K562 (cell line): ENCODE measurements at regions not wholly inside any gene's neighbourhood (a gene's known extent, or its start where the extent isn't known, plus 50 kb on each side); places are given as distances from the start of the nearest gene placed in this dataset.

Source experiments
- ATAC-seq: fragments of 200-7000 bp; cut with Tn5 transposase; 3 replicates; pipeline ENCODE4 v1.9.1; 2020; ENCODE audit warnings: moderate library complexity
- BruUV-seq: library from RNA; stranded (reverse); fragments of 400-500 nt; replicated peaks from 2 replicates; lab custom pipeline; 2021; lab: Mats Ljungman, UMichigan
- CTCF ChIA-PET: fragments of 300-600 bp; formaldehyde crosslinking; extraction: SDS; loops from one replicate; lab custom pipeline; 2021; ENCODE audit warnings: low intra/inter-chr PET ratio; lab: Yijun Ruan, JAX
- POLR2A ChIA-PET: fragments of 300-600, 350-650 bp; sonication (Branson Sonifier 250); formaldehyde crosslinking; extraction: SDS; loops from one replicate; lab custom pipeline; 2021; ENCODE audit warnings: antibody characterized with exemption, inconsistent platforms; lab: Yijun Ruan, JAX
- DNase-seq, 4 experiments: peaks; one replicate each; pipeline versions ENCODE4 v3.0.0 to v3.0.0-alpha.2; 2011 to 2018; ENCODE audit warnings: low spot score in 3 of 4, mixed read lengths in 3 of 4; ENCODE audit errors: extremely low read depth in 1 of 4
- FAIRE-seq: peaks from 2 replicates; lab custom pipeline; 2011; peaks lifted over from hg19 to GRCh38; lab: Jason Lieb, UNC
- H2AFZ ChIP-seq: 2 replicates; pipeline ENCODE4 v1.6.0; 2011; ENCODE audit warnings: low read depth, low read length, control low read depth, inconsistent platforms
- H3K27ac ChIP-seq: fragments of 200-600 bp; 3 replicates; pipeline ENCODE4 v1.8.0; 2011; ENCODE audit warnings: low read depth, mild to moderate bottlenecking, control low read depth, inconsistent platforms, low read length, moderate library complexity, mixed read lengths; ENCODE audit errors: extremely low read depth
- H3K27me3 ChIP-seq, 2 experiments: fragments of 300-600 bp in 1 of 2; 2 replicates in 1 of 2; 3 replicates in 1 of 2; pipeline versions ENCODE4 v1.6.0 to v1.8.0; 2011; ENCODE audit warnings: inconsistent platforms in 2 of 2, low read length in 2 of 2, mild to moderate bottlenecking in 1 of 2, mixed read lengths in 1 of 2, moderate library complexity in 1 of 2; ENCODE audit not compliant: control insufficient read depth in 2 of 2, insufficient read depth in 2 of 2
- H3K36me3 ChIP-seq: fragments of 300-600 bp; 3 replicates; pipeline ENCODE4 v1.8.0; 2011; ENCODE audit warnings: mild to moderate bottlenecking, low read length, inconsistent platforms; ENCODE audit not compliant: control insufficient read depth, insufficient read depth
- H3K4me1 ChIP-seq, 2 experiments: fragments of 200-600 bp in 1 of 2; replicated peaks in 1 of 2; 2 replicates in 1 of 2; 3 replicates in 1 of 2; pipeline versions ENCODE4 v1.5.1 to v1.8.0; 2011; ENCODE audit warnings: inconsistent platforms in 2 of 2, low read length in 2 of 2, mild to moderate bottlenecking in 1 of 2, mixed read lengths in 1 of 2, moderate library complexity in 1 of 2; ENCODE audit not compliant: control insufficient read depth in 2 of 2, insufficient read depth in 2 of 2
- H3K4me2 ChIP-seq: 2 replicates; pipeline ENCODE4 v1.6.1; 2011; ENCODE audit warnings: low read length, control low read depth, inconsistent platforms, mixed read lengths; ENCODE audit not compliant: insufficient read depth
- H3K4me3 ChIP-seq: fragments of 200-600 bp; sonication (generic), shearing (Covaris generic); 2 replicates; pipeline ENCODE4 v1.5.1; 2016; ENCODE audit warnings: control low read depth, inconsistent platforms
- H3K79me2 ChIP-seq: fragments of 200-600 bp; 3 replicates; pipeline ENCODE4 v1.8.0; 2011; ENCODE audit warnings: low read length, inconsistent platforms; ENCODE audit not compliant: control insufficient read depth, insufficient read depth
- H3K9ac ChIP-seq, 2 experiments: 2 replicates each; pipeline versions ENCODE4 v1.6.0 to v1.6.1; 2011; ENCODE audit warnings: low read depth in 2 of 2, low read length in 2 of 2, control low read depth in 1 of 2, inconsistent platforms in 1 of 2, mild to moderate bottlenecking in 1 of 2, mixed read lengths in 1 of 2; ENCODE audit not compliant: insufficient read depth in 1 of 2
- H3K9me1 ChIP-seq: one replicate; pipeline ENCODE4 v1.6.0; 2011; ENCODE audit warnings: inconsistent platforms, mild to moderate bottlenecking, low read length, moderate library complexity; ENCODE audit not compliant: control insufficient read depth, insufficient read depth
- H3K9me3 ChIP-seq: replicated peaks from 2 replicates; pipeline ENCODE4 v1.5.1; 2011; ENCODE audit warnings: low read depth, low read length, inconsistent platforms; ENCODE audit not compliant: control insufficient read depth, insufficient read depth
- H4K20me1 ChIP-seq: replicated peaks from 2 replicates; pipeline ENCODE4 v1.6.1; 2011; ENCODE audit warnings: low read length, inconsistent platforms, mixed read lengths; ENCODE audit not compliant: control insufficient read depth, insufficient read depth
- LCOR ChIP-seq: sonication (generic); formaldehyde crosslinking; IDR thresholded peaks from 2 replicates; pipeline ENCODE4 v1.8.0; 2022; ENCODE audit warnings: mild to moderate bottlenecking, missing genetic modification reagents
- MECOM ChIP-seq: fragments of 250-450 bp; sonication (Bioruptor Pico); IDR thresholded peaks from 2 replicates; pipeline ENCODE4 v1.8.0; 2022; ENCODE audit warnings: inconsistent platforms
- ZBTB33 ChIP-seq: sonication (generic); formaldehyde crosslinking; IDR thresholded peaks from 2 replicates; pipeline ENCODE4 v1.8.1; 2023; ENCODE audit warnings: mild to moderate bottlenecking, missing genetic modification reagents
- ZC3H11A ChIP-seq: IDR thresholded peaks from 2 replicates; pipeline ENCODE4 v1.6.1; 2012; ENCODE audit warnings: low read depth, low read length, improper control_type of control experiment
- ZNF311 ChIP-seq: fragments of 250-450 bp; sonication (Bioruptor Pico); IDR thresholded peaks from 2 replicates; pipeline ENCODE4 v1.4.0; 2020; ENCODE audit warnings: mild to moderate bottlenecking, moderate library complexity
- ZNF551 ChIP-seq: fragments of 250-450 bp; sonication (Bioruptor Pico); IDR thresholded peaks from 2 replicates; pipeline ENCODE4 v1.5.0; 2021; ENCODE audit warnings: mild to moderate bottlenecking, moderate library complexity
- ZNF740 ChIP-seq, 3 experiments: fragments of 200-800 bp in 1 of 3; sonication (Bioruptor generic) in 1 of 3; sonication (generic) in 1 of 3; formaldehyde crosslinking in 1 of 3; IDR thresholded peaks; 2 replicates each; pipeline versions ENCODE4 v1.6.1 to v1.8.0; 2016 to 2022; ENCODE audit warnings: mild to moderate bottlenecking in 2 of 3, missing compliant biosample characterization in 2 of 3, missing genetic modification characterization in 2 of 3, missing genetic modification reagents in 1 of 3
- WGBS: fragments of 100-300 bp; shearing (Covaris generic); methylation state at CpG from one replicate; pipeline ENCODE4 v1.1.6; 2016; ENCODE audit warnings: low coverage, mixed read lengths; ENCODE audit not compliant: insufficient coverage; ENCODE audit errors: missing lambda C conversion rate; 5-methylcytosine and 5-hydroxymethylcytosine counted together
- in situ Hi-C: fragments of 300-500 bp; cut with MboI; formaldehyde crosslinking; loops from 4 replicates; pipeline ENCODE4 v1.15.0; 2018; ENCODE audit warnings: inconsistent platforms, mixed read lengths
- intact Hi-C: fragments of 100-400 bp; cut with micrococcal nuclease; formaldehyde crosslinking; loops from 2 replicates; pipeline ENCODE4 v1.14.2; 2022

- intact Hi-C loops (no loop called here), in situ Hi-C loops (no loop called here)
- 0% methylated on average over 12 of the region's 15 CpGs for WGBS
- H3K9me1 ChIP-seq: no peaks in the 10 kb centered on the region
- DNase-seq (no peak), FAIRE-seq (no peak), ATAC-seq (no peak)
- H3K9me3 ChIP-seq: no peaks in the 10 kb centered on the region
- H3K9ac ChIP-seq: no peak overlapping the region
- ChIA-PET CTCF (no interaction called here), POLR2A (interaction anchor here (1.2 kb wide), 1 partner anchor 11 kb away, joined by 8 read pairs; no protein-coding TSS in a partner anchor)
- BruUV-seq: no TSS peak
- no peak for TF ChIP-seq MECOM (CRISPR knock-in tag)
- TF ChIP-seq ZNF311 (CRISPR knock-in tag): no peak
- no peak for TF ChIP-seq ZBTB33 (CRISPR knock-in tag)
- no peak for TF ChIP-seq ZNF551 (CRISPR knock-in tag)
- no peak for TF ChIP-seq ZNF740 (CRISPR knock-in tag; IDR thresholded peaks at IDR 0.05)
- TF ChIP-seq ZNF740 (tag; IDR thresholded peaks at IDR 0.05): no peak
- no peak for TF ChIP-seq ZC3H11A
- no peak for TF ChIP-seq LCOR (CRISPR knock-in tag)
- no peaks in the 10 kb centered on the region for H3K36me3 ChIP-seq
- H4K20me1 ChIP-seq: no peaks in the 10 kb centered on the region
- no peak overlapping the region for H3K27ac ChIP-seq
- H2AFZ ChIP-seq: no peak overlapping the region
- no peak overlapping the region for H3K4me2 ChIP-seq
- no peak overlapping the region for H3K4me3 ChIP-seq
- H3K4me1 ChIP-seq: no peaks in the 10 kb centered on the region
- H3K79me2 ChIP-seq: no peaks in the 10 kb centered on the region
- H3K27me3 ChIP-seq: peaks cover 0 to 34% of the 10 kb centered on the region in 2 experiments; a peak in 2 of 5 replicates
Measured at GRCh38 chr10:124176349-124177179, 83.2 kb upstream of the CHST15 start.
